GM18909 (cell line): ENCODE measurements at regions not wholly inside any gene's neighbourhood (a gene's known extent, or its start where the extent isn't known, plus 50 kb on each side); places are given as distances from the start of the nearest gene placed in this dataset.

Source experiments
- ATAC-seq: cut with Tn5 transposase; IDR thresholded peaks from one replicate; pipeline ENCODE4 v1.9.1; 2021; ENCODE audit warnings: mild to moderate bottlenecking; ENCODE audit not compliant: unreplicated experiment, poor library complexity

GRCh38 chr4:156261230-156261629 is 307.6 kb upstream of the CTSO start:
- ATAC-seq: no peak

DNA sequence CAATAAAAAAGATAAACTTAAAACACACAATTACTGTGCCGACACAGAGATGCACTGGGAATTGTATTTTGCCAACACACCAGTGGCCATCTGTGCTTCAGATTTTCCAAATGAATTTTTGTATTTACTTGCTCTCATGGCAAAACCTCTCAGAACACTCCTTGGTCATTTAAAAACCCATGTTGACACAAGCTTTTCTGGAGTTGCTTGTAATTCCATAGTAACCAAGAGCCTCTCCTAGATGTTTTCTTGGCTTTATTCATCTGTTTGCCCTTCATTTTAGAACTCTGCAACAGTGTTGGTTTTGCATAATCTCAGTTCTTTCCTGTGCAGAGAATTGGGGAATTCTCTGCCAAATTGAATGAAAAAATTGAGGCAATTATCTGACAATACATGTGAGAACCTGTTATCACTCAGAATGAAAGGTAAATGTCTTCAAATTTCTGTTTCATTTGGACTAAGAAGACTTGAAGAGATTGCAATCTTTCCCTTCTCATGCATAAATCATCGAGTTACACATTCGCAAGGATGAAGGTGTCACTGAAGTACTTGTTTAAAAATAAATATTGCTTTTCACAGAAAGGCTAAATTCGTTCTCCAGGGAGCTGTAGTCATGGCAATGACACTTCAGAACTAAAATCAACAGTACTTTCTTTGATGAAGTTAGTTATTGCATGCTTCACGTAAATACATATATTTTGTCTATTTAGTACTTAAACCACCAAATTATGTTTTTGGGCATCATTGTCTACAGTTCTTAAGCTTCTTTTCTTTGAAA is 301.8 kb upstream of the CTSO start:
- ATAC-seq: no peak

GRCh38 chr4:156252358-156252921 is 298.8 kb upstream of the CTSO start:
- no peak for ATAC-seq

DNA sequence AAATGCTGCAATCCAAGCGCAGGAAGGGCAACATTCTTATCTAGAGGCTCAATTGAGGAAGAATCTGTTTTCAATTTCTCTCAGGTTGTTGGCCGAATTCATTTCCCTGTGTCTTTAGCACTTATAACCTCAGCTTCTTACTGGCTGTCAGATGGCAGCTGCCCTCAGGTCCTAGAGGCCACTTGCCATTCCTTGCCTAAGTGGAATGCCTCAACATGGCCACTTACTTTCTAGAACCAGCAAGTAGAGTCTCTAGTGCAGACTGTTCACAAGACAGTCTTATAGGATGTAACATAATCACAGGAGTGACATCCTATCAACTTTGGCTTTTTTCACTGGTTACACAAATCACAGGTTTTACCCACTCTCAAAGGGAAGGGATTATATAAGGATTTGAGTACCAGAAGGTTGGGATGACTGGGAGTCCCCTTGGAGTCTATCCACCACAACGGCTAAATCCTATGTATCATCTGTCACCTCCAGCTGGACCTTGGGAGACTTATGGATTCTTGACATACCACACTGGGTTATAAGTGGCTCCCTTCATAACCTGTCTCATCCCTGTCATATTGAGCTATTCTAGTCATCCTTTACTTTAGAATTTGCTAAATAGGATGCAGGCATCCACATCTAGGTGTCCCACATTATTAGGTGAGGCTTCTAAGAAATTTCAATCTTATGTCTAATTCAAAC is 297.9 kb upstream of the CTSO start:
- ATAC-seq: no peak

- no peak for ATAC-seq
Observed at GRCh38 chr4:156248917-156249316, 295.3 kb upstream of the CTSO start.

DNA sequence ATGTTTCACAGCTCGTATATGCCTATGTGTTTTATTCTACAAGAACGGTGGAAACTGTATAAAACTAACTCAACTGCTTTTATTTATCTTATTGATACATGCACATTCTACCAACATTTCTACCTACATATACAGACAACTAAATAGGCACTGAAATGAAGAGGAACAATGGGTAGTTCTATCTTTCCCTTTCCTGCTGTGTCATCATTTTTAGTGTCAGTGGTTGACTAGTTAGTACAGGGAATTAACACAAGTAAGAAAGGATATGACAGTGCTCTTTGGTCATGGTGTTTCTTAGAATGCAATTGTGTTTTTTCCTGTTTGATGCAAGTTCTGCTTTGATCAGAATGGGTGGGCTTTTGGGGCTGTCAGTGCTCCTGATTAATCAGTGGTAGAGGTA is 293.8 kb upstream of the CTSO start:
- no peak for ATAC-seq

DNA sequence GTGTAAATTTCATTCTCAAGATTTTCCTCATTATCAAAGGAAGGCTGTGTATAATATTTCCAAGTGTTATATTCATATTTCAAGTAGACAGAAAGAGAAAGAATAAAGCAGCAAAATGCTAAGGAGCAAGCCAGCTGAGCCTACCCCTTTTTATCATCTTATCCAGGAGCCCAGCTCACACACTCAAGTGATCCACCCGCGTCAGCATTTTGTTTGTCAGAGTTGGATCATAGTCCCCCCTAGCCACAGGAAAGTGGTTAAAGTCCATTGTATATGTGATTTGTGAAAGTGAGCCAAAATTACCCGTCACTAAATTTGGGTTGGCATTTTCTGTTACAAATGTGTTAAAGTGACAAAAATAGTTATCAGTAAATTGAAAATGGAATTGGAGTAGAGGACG is 289.3 kb upstream of the CTSO start:
- ATAC-seq: no peak

- ATAC-seq: no peak
Observed at GRCh38 chr4:156242390-156242789, 288.7 kb upstream of the CTSO start.

DNA sequence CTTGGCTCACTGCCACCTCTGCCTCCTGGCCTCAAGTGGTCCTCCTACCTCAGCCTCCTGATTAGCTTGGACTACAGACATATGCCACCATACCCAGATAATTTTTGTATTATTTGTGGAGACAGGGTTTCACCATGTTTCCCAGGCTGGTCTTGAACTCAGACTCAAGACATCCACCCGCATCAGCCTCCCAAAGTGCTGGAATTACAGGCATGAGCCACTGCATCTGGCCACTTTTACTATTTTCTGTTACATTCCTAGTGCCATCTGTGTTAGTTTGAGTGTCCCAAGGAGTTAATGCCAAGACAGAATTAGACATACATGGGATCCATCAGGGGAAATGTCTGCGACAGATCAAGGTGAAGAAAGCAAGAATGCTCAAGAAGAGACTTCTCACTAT is 288.2 kb upstream of the CTSO start:
- ATAC-seq: no peak

DNA sequence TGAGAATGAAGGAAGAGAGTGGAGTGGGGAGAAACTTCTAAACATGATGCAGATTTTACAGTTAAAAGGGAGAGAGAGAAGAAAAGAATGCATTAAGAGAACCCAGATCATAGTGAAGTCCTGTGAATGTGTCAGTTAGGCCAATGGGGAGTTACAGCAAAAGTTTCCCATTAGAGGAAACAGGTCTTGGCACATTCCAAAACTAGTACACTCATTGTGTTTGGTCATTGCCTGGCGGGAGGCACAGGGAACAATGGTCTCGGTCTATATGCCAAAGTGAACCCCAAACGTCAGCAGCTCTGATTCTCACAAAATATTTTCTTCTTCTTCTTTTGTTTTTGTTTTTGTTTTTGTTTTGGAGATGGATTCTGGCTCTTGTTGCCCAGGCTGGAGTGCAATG is 284.5 kb upstream of the CTSO start:
- ATAC-seq: no peak

- ATAC-seq: no peak
Observed at GRCh38 chr4:156237231-156237630, 283.6 kb upstream of the CTSO start.

GRCh38 chr4:156230176-156230575 is 276.5 kb upstream of the CTSO start:
- no peak for ATAC-seq

GRCh38 chr4:156228676-156229075 is 275.0 kb upstream of the CTSO start:
- no peak for ATAC-seq

DNA sequence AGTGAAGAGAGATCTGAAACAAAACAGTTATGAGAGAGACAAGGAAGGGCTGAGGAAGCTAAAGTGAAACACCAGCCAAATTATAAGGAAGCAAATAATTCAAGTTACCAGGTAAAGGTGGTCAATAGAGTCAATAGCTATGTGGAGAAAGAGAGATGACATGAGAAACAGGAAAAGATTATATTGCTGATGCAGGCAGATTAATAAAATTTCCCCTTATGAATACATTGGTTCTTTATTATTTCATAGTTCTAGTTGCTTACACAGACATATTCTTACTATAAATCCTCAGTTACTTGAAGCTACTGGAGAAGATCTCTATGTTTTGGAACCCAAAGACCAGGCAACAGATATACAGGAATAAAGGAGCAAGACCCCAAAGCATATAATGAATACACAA is 273.7 kb upstream of the CTSO start:
- ATAC-seq: no peak

GRCh38 chr4:156223985-156224384 is 270.3 kb upstream of the CTSO start:
- ATAC-seq: no peak

GRCh38 chr4:156217236-156217635 is 263.6 kb upstream of the CTSO start:
- ATAC-seq: no peak

DNA sequence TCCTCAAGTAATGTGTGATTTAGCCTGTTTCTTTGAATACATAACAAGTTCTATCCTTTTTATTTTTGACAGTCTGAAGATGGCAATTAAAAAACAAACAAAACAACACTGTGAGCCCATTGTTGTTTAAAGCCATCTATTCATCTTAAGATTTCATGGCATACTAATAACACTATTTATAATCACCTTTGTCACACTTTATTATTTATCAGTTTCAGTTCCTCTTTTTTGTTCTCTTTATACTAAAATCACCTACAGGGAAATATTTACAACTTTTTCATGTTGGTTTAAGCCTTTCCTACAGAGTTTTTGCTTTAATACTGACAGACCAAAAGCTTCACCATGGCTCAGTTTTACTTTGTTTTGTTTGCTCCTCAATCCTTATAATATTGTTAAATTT is 247.4 kb upstream of the CTSO start:
- ATAC-seq: peak; percentile 91

GRCh38 chr4:156198511-156198910 is 244.8 kb upstream of the CTSO start:
- no peak for ATAC-seq

DNA sequence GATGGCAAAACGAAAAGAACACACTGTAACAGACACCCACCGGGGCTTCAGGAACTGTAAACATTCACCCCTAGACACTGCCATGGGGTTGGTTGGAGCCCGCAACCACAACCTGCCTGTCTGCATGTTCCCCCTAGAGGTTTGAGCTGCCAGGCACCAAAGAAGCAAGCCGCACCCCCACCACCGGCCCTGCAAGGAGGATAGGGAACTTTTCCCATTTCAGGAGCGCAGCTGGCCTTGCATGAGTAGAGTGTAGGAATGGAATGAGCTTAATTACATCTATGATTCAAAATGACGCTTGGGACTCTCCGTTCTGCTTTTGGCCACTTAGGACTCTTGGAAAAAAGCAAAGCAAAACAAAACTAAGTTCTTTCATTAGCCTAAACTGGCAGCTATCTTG is 243.6 kb upstream of the CTSO start:
- no peak for ATAC-seq

- no peak for ATAC-seq
Observed at GRCh38 chr4:156196722-156197121, 243.1 kb upstream of the CTSO start.

- peak; percentile 95 for ATAC-seq
Observed at GRCh38 chr4:156195914-156196313, 242.2 kb upstream of the CTSO start.

- no peak for ATAC-seq
Observed at GRCh38 chr4:156194896-156195295, 241.2 kb upstream of the CTSO start.
